ENCODE measurements at regions not wholly inside any gene's neighbourhood (a gene's known extent, or its start where the extent isn't known, plus 50 kb on each side); places are given as distances from the start of the nearest gene placed in this dataset.

- H3K4me3 ChIP-seq (ENCODE audit: low read length), result no peak overlapping the region
Observed at GRCh38 chr12:5262885-5263284, 169.0 kb upstream of the NTF3 start.

GRCh38 chr12:5264006-5264405, 167.9 kb upstream of the NTF3 start:
- CTCF ChIA-PET, result no interaction called here
- no peak overlapping the region for H3K4me3 ChIP-seq (ENCODE audit: low read length)
- H3K27ac ChIP-seq (ENCODE audit: low read length), result no peak overlapping the region
- no peak overlapping the region for H2AFZ ChIP-seq (ENCODE audit: low read length)
- H3K36me3 ChIP-seq (ENCODE audit: low read depth, low read length), result no peaks in the 10 kb centered on the region
- H3F3A ChIP-seq (ENCODE audit: low read length, unreplicated experiment), result no peaks in the 10 kb centered on the region
- H3K4me2 ChIP-seq (ENCODE audit: low read length), result no peak overlapping the region
- no peaks in the 10 kb centered on the region for H3K4me1 ChIP-seq (ENCODE audit: insufficient read depth, low read length)
- no peaks in the 10 kb centered on the region for H3K79me2 ChIP-seq (ENCODE audit: low read length)
- ATAC-seq, result no peak
- DNase-seq, result no peak
- H3K9me2 ChIP-seq (replicated peaks; ENCODE audit: low read length), result no peaks in the 10 kb centered on the region
- intact Hi-C loops (cut with micrococcal nuclease), result no loop called here
- TF ChIP-seq EZH2phosphoT487 (IDR thresholded peaks at IDR 0.05; ENCODE audit: borderline replicate concordance, low read length) (no peak), EZH2 (IDR thresholded peaks at IDR 0.05; ENCODE audit: low read length, unreplicated experiment) (no peak), CTCF (conservative IDR thresholded peaks at IDR 0.05; ENCODE audit: low read depth, low read length) (no peak)
- BruUV-seq (replicated peaks), result no TSS peak
- H3K9me3 ChIP-seq (ENCODE audit: low read length), result no peaks in the 10 kb centered on the region
- POLR2A ChIA-PET (ENCODE audit: unreplicated experiment), result no interaction called here
- no peak overlapping the region for H3K9ac ChIP-seq (ENCODE audit: low read length)
- H4K20me1 ChIP-seq (ENCODE audit: low read length), result no peaks in the 10 kb centered on the region
- H3K27me3 ChIP-seq (ENCODE audit: low read length), result no peaks in the 10 kb centered on the region

More at GRCh38 chr12:5262885-5263284, 169.0 kb upstream of the NTF3 start:
- H3K9me2 ChIP-seq (replicated peaks; ENCODE audit: low read length), result no peaks in the 10 kb centered on the region
- no peaks in the 10 kb centered on the region for H3K27me3 ChIP-seq (ENCODE audit: low read length)
- no peak overlapping the region for H2AFZ ChIP-seq (ENCODE audit: low read length)
- TF ChIP-seq EZH2phosphoT487 (IDR thresholded peaks at IDR 0.05; ENCODE audit: borderline replicate concordance, low read length) (no peak), EZH2 (IDR thresholded peaks at IDR 0.05; ENCODE audit: low read length, unreplicated experiment) (no peak), CTCF (conservative IDR thresholded peaks at IDR 0.05; ENCODE audit: low read depth, low read length) (no peak)
- H3K27ac ChIP-seq (ENCODE audit: low read length), result no peak overlapping the region
- H4K20me1 ChIP-seq (ENCODE audit: low read length), result no peaks in the 10 kb centered on the region
- ChIA-PET CTCF (no interaction called here), POLR2A (ENCODE audit: unreplicated experiment) (no interaction called here)
- no peaks in the 10 kb centered on the region for H3F3A ChIP-seq (ENCODE audit: low read length, unreplicated experiment)
- H3K4me1 ChIP-seq (ENCODE audit: insufficient read depth, low read length), result no peaks in the 10 kb centered on the region
- H3K4me2 ChIP-seq (ENCODE audit: low read length), result no peak overlapping the region
- no peaks in the 10 kb centered on the region for H3K79me2 ChIP-seq (ENCODE audit: low read length)
- no TSS peak for BruUV-seq (replicated peaks)
- ATAC-seq, result no peak
- H3K9me3 ChIP-seq (ENCODE audit: low read length), result no peaks in the 10 kb centered on the region
- intact Hi-C loops (cut with micrococcal nuclease), result no loop called here
- no peak for DNase-seq
- no peak overlapping the region for H3K9ac ChIP-seq (ENCODE audit: low read length)
- no peaks in the 10 kb centered on the region for H3K36me3 ChIP-seq (ENCODE audit: low read depth, low read length)

DNA sequence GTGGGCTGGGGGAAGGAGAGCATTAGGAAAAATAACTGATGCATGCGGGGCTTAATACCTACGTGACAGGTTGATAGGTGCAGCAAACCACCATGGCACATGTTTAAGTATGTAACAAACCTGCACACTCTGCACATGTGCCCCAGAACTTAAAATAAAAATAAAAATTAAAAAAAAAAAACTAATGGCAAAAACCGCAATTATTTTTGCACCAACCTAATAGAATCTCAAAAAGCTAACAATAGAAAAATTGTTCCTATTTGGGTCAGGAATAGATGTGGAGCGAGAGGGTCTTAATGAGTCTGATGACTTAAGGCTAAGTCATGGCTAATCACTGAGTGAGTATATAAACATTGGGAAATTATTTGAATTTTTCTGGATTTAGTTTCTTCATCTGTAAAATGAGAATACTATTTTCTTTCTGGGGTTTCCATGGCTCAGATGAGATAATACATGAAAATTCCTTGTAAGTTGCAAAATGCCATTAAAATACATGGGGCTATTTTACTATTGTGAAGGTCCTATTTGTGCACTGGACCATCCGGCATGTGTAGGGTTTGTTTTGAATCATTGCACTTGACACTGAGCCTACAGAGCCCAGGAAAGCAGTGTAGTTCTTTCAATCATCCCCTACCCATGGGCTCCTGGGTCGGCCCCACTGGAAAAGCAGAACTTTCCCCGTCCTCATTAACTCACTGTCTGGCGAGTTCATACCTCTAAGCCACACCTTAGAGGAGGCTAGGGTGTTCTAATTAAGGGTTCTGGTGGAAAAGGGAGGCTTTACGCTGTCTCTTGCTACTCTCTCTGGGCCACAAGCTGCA, 164.1 kb upstream of the NTF3 start:
- POLR2A ChIA-PET (ENCODE audit: unreplicated experiment), result no interaction called here
- no peaks in the 10 kb centered on the region for H4K20me1 ChIP-seq (ENCODE audit: low read length)
- no peak overlapping the region for H2AFZ ChIP-seq (ENCODE audit: low read length)
- no peaks in the 10 kb centered on the region for H3K9me2 ChIP-seq (replicated peaks; ENCODE audit: low read length)
- BruUV-seq (replicated peaks), result no TSS peak
- no peaks in the 10 kb centered on the region for H3K36me3 ChIP-seq (ENCODE audit: low read depth, low read length)
- H3K27me3 ChIP-seq (ENCODE audit: low read length), result no peaks in the 10 kb centered on the region
- no peak overlapping the region for H3K9ac ChIP-seq (ENCODE audit: low read length)
- no peaks in the 10 kb centered on the region for H3K4me1 ChIP-seq (ENCODE audit: insufficient read depth, low read length)
- DNase-seq (no peak), ATAC-seq (no peak)
- H3K4me3 ChIP-seq (ENCODE audit: low read length), result no peak overlapping the region
- no peak overlapping the region for H3K4me2 ChIP-seq (ENCODE audit: low read length)
- intact Hi-C loops (cut with micrococcal nuclease), result no loop called here
- no peak overlapping the region for H3K27ac ChIP-seq (ENCODE audit: low read length)
- TF ChIP-seq EZH2phosphoT487 (IDR thresholded peaks at IDR 0.05; ENCODE audit: borderline replicate concordance, low read length), result no peak
- TF ChIP-seq EZH2 (IDR thresholded peaks at IDR 0.05; ENCODE audit: low read length, unreplicated experiment), result no peak
- no peak for TF ChIP-seq CTCF (conservative IDR thresholded peaks at IDR 0.05; ENCODE audit: low read depth, low read length)
- CTCF ChIA-PET, result no interaction called here
- no peaks in the 10 kb centered on the region for H3K9me3 ChIP-seq (ENCODE audit: low read length)
- H3F3A ChIP-seq (ENCODE audit: low read length, unreplicated experiment), result no peaks in the 10 kb centered on the region
- no peaks in the 10 kb centered on the region for H3K79me2 ChIP-seq (ENCODE audit: low read length)
